Astrocyte (in vitro differentiated cells and primary cell): ENCODE measurements at regions not wholly inside any gene's neighbourhood (a gene's known extent, or its start where the extent isn't known, plus 50 kb on each side); places are given as distances from the start of the nearest gene placed in this dataset.
"Not testable (repeated sequence)": the region's sequence is repeated elsewhere in the genome, so short reads cannot be mapped to it uniquely, and the experiment has no call there.

ENCODE experiments used
- DNase-seq: peaks from one replicate; pipeline ENCODE4 v3.0.0-alpha.2; 2010; ENCODE audit warnings: low read depth
- FAIRE-seq: peaks from 2 replicates; lab custom pipeline; 2011; peaks lifted over from hg19 to GRCh38; lab: Jason Lieb, UNC
- H2AFZ ChIP-seq: 2 replicates; pipeline ENCODE4 v1.6.0; 2012; ENCODE audit warnings: low read depth, low read length, inconsistent platforms
- H3K27ac ChIP-seq: 2 replicates; pipeline ENCODE4 v1.5.1; 2011; ENCODE audit warnings: low read depth, low read length, inconsistent platforms
- H3K27me3 ChIP-seq: 2 replicates; pipeline ENCODE4 v1.6.0; 2011; ENCODE audit warnings: low read length, inconsistent platforms; ENCODE audit not compliant: insufficient read depth
- H3K36me3 ChIP-seq: 2 replicates; pipeline ENCODE4 v1.5.1; 2011; ENCODE audit warnings: low read length, inconsistent platforms; ENCODE audit not compliant: insufficient read depth
- H3K4me1 ChIP-seq: 2 replicates; pipeline ENCODE4 v1.5.1; 2011; ENCODE audit warnings: low read length, inconsistent platforms; ENCODE audit not compliant: insufficient read depth
- H3K4me2 ChIP-seq: 2 replicates; pipeline ENCODE4 v1.6.0; 2012; ENCODE audit warnings: low read length, inconsistent platforms
- H3K4me3 ChIP-seq: 2 replicates; pipeline ENCODE4 v1.5.1; 2011; ENCODE audit warnings: low read depth, mild to moderate bottlenecking, low read length, inconsistent platforms; ENCODE audit not compliant: insufficient read depth
- H3K79me2 ChIP-seq: 2 replicates; pipeline ENCODE4 v1.6.0; 2012; ENCODE audit warnings: mild to moderate bottlenecking, low read length, inconsistent platforms; ENCODE audit not compliant: insufficient read depth
- H3K9ac ChIP-seq: 2 replicates; pipeline ENCODE4 v1.6.0; 2012; ENCODE audit warnings: mild to moderate bottlenecking, low read length, inconsistent platforms
- H3K9me3 ChIP-seq: 2 replicates; pipeline ENCODE4 v1.5.1; 2012; ENCODE audit warnings: low read depth, mild to moderate bottlenecking, low read length, inconsistent platforms; ENCODE audit not compliant: insufficient read depth
- H4K20me1 ChIP-seq: 2 replicates; pipeline ENCODE4 v1.6.0; 2012; ENCODE audit warnings: low read length, inconsistent platforms; ENCODE audit not compliant: insufficient read depth
- H3K27ac Mint-ChIP-seq: one replicate; pipeline ENCODE4 v1.8.0; 2021; ENCODE audit warnings: mild to moderate bottlenecking, mixed read lengths; ENCODE audit not compliant: unreplicated experiment
- H3K27me3 Mint-ChIP-seq: one replicate; pipeline ENCODE4 v1.8.0; 2021; ENCODE audit warnings: low read depth, mixed read lengths; ENCODE audit not compliant: unreplicated experiment
- H3K36me3 Mint-ChIP-seq: one replicate; pipeline ENCODE4 v1.8.0; 2021; ENCODE audit warnings: low read depth, mixed read lengths; ENCODE audit not compliant: unreplicated experiment
- H3K4me1 Mint-ChIP-seq: one replicate; pipeline ENCODE4 v1.8.0; 2021; ENCODE audit warnings: low read depth, mixed read lengths; ENCODE audit not compliant: unreplicated experiment
- H3K4me3 Mint-ChIP-seq: one replicate; pipeline ENCODE4 v1.8.0; 2021; ENCODE audit warnings: mild to moderate bottlenecking, moderate library complexity, mixed read lengths; ENCODE audit not compliant: unreplicated experiment
- H3K9me3 Mint-ChIP-seq: one replicate; pipeline ENCODE4 v1.8.0; 2021; ENCODE audit warnings: mild to moderate bottlenecking, mixed read lengths; ENCODE audit not compliant: unreplicated experiment
- EZH2 ChIP-seq: IDR thresholded peaks from 2 replicates; pipeline ENCODE4 v1.6.1; 2012; ENCODE audit warnings: mild to moderate bottlenecking, low read length, inconsistent platforms; ENCODE audit not compliant: insufficient read depth
- TF ChIP-seq, protein P1 (sequence below): IDR thresholded peaks from 2 replicates; pipeline ENCODE4 v1.5.1; 2011; ENCODE audit warnings: low read depth, mild to moderate bottlenecking, inconsistent platforms, low read length, moderate library complexity; ENCODE audit not compliant: insufficient read depth

GRCh38 chr2:75292826-75293225, 93.5 kb upstream of the TACR1 start:
- Histone ChIP-seq H3K79me2 (no peaks in the 10 kb centered on the region), H4K20me1 (no peaks in the 10 kb centered on the region), H3K27me3 (no peaks in the 10 kb centered on the region), H3K4me3 (peak overlapping the region; percentile 6), H3K36me3 (no peaks in the 10 kb centered on the region), H2AFZ (no peak overlapping the region), H3K9ac (no peak overlapping the region), H3K4me2 (peak overlapping the region; percentile 37), H3K9me3 (no peaks in the 10 kb centered on the region), H3K27ac (peak overlapping the region; percentile 51), H3K4me1 (peaks cover 22% of the 10 kb centered on the region)
- H3K4me1 Mint-ChIP-seq, result peaks cover 6% of the 10 kb centered on the region
- H3K27ac Mint-ChIP-seq, result no peak overlapping the region
- DNase-seq, result peak; percentile 89
- TF ChIP-seq, protein P1, sequence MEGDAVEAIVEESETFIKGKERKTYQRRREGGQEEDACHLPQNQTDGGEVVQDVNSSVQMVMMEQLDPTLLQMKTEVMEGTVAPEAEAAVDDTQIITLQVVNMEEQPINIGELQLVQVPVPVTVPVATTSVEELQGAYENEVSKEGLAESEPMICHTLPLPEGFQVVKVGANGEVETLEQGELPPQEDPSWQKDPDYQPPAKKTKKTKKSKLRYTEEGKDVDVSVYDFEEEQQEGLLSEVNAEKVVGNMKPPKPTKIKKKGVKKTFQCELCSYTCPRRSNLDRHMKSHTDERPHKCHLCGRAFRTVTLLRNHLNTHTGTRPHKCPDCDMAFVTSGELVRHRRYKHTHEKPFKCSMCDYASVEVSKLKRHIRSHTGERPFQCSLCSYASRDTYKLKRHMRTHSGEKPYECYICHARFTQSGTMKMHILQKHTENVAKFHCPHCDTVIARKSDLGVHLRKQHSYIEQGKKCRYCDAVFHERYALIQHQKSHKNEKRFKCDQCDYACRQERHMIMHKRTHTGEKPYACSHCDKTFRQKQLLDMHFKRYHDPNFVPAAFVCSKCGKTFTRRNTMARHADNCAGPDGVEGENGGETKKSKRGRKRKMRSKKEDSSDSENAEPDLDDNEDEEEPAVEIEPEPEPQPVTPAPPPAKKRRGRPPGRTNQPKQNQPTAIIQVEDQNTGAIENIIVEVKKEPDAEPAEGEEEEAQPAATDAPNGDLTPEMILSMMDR, result no peak
- TF ChIP-seq EZH2, result no peak
- no peaks in the 10 kb centered on the region for H3K27me3 Mint-ChIP-seq
- no peaks in the 10 kb centered on the region for H3K9me3 Mint-ChIP-seq
- peak; percentile 89 for FAIRE-seq
- no peak overlapping the region for H3K4me3 Mint-ChIP-seq
- no peaks in the 10 kb centered on the region for H3K36me3 Mint-ChIP-seq

GRCh38 chr2:75290600-75291150, 91.4 kb upstream of the TACR1 start:
- DNase-seq (no peak), FAIRE-seq (peak; percentile 72)
- H3K4me1 Mint-ChIP-seq, result peaks cover 6% of the 10 kb centered on the region

GRCh38 chr2:75289771-75290170, 90.5 kb upstream of the TACR1 start:
- Mint-ChIP-seq H3K9me3 (no peaks in the 10 kb centered on the region), H3K36me3 (no peaks in the 10 kb centered on the region), H3K4me3 (no peak overlapping the region), H3K27ac (no peak overlapping the region), H3K4me1 (peaks cover 6% of the 10 kb centered on the region), H3K27me3 (no peaks in the 10 kb centered on the region)
- H4K20me1 ChIP-seq, result no peaks in the 10 kb centered on the region
- H3K9ac ChIP-seq, result no peak overlapping the region
- peak; percentile 76 for DNase-seq
- TF ChIP-seq, protein P1, result no peak
- TF ChIP-seq EZH2, result no peak
- no peak overlapping the region for H3K4me3 ChIP-seq
- H3K27ac ChIP-seq, result no peak overlapping the region
- FAIRE-seq, result peak; percentile 82
- no peaks in the 10 kb centered on the region for H3K9me3 ChIP-seq
- no peaks in the 10 kb centered on the region for H3K27me3 ChIP-seq
- no peaks in the 10 kb centered on the region for H3K36me3 ChIP-seq
- H2AFZ ChIP-seq, result no peak overlapping the region
- H3K79me2 ChIP-seq, result no peaks in the 10 kb centered on the region
- peaks cover 22% of the 10 kb centered on the region for H3K4me1 ChIP-seq
- H3K4me2 ChIP-seq, result no peak overlapping the region

More at GRCh38 chr2:75290600-75291150, 91.4 kb upstream of the TACR1 start:
- no peaks in the 10 kb centered on the region for H3K36me3 ChIP-seq
- no peaks in the 10 kb centered on the region for H3K27me3 ChIP-seq
- no peaks in the 10 kb centered on the region for H3K79me2 ChIP-seq
- no peak overlapping the region for H3K27ac Mint-ChIP-seq
- H3K27ac ChIP-seq, result no peak overlapping the region
- peaks cover 22% of the 10 kb centered on the region for H3K4me1 ChIP-seq
- no peak for TF ChIP-seq EZH2
- TF ChIP-seq, protein P1, result peak; percentile 33
- H3K27me3 Mint-ChIP-seq, result no peaks in the 10 kb centered on the region
- H3K9me3 ChIP-seq, result no peaks in the 10 kb centered on the region
- H3K4me3 Mint-ChIP-seq, result no peak overlapping the region
- no peak overlapping the region for H3K9ac ChIP-seq
- no peak overlapping the region for H3K4me3 ChIP-seq
- no peak overlapping the region for H2AFZ ChIP-seq
- H3K36me3 Mint-ChIP-seq, result no peaks in the 10 kb centered on the region
- no peaks in the 10 kb centered on the region for H3K9me3 Mint-ChIP-seq
- H4K20me1 ChIP-seq, result no peaks in the 10 kb centered on the region
- H3K4me2 ChIP-seq, result no peak overlapping the region

DNA sequence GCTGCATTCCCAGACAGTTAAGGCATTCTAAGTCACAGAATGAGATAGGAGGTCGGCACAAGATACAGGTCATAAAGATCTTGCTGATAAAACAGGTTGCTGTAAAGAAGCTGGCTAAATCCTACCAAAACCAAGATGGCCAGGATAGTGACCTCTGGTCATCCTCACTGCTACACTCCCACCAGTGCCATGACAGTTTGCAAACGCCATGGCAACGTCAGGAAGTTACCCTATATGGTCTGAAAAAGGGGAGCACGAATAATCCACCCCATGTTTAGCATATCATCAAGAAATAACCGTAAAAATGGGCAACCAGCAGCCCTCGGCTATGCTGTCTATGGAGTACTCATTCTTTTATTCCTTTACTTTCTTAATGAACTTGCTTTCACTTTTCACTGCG, 89.9 kb upstream of the TACR1 start:
- DNase-seq, H3K9me3 Mint-ChIP-seq, FAIRE-seq, H3K36me3 ChIP-seq, H3K4me3 ChIP-seq, H3K36me3 Mint-ChIP-seq, H3K27ac ChIP-seq, H4K20me1 ChIP-seq, H3K27me3 Mint-ChIP-seq, H3K9ac ChIP-seq, H3K9me3 ChIP-seq, H3K4me1 Mint-ChIP-seq, H3K79me2 ChIP-seq, H2AFZ ChIP-seq, H3K27ac Mint-ChIP-seq, H3K4me2 ChIP-seq, H3K4me3 Mint-ChIP-seq, H3K27me3 ChIP-seq: not testable (repeated sequence)
- H3K4me1 ChIP-seq, result peaks cover 22% of the 10 kb centered on the region
